ENCODE measurements at regions not wholly inside any gene's neighbourhood (a gene's known extent, or its start where the extent isn't known, plus 50 kb on each side); places are given as distances from the start of the nearest gene placed in this dataset.

DNA sequence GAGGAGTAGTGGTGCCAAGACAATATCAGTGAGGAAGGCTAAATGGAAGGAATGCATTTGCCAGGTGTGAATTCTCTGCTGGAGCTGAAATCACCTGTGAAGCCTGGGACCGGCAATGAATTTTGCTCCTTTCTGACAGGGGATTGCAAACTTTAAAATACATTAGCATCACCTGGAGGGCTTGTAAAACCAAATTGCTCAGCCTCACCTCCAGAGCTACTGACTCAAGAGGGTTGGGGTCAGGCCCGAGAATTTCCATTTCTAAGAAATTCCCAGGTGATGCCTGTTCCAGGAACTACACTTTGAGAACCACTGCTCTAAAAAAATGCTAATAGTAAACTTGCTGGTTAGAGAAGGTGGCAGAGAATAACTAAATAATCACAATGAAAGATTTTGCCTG lies 445.6 kb upstream of the RBMS3 start:
- no peak for DNase-seq

DNA sequence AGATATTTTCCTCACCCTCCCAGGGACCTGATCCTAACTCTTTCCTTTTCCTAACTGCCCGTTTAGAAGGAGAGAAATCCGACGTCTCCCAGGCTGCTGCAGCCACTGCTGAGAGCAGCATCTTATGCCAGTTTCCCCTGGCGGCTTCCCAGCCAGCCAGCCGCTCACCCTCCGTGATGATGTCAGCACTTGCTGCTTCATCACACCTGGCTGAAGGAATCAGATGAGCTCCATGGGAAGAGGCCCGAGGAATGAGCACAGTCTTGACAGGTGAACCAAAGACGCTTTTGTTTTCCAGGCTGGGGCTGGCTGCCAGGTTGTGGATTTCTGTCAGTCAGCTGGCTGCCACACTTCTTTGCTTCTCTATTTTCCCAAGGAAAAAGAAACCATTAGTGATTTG lies 445.1 kb upstream of the RBMS3 start:
- no peak for DNase-seq

DNA sequence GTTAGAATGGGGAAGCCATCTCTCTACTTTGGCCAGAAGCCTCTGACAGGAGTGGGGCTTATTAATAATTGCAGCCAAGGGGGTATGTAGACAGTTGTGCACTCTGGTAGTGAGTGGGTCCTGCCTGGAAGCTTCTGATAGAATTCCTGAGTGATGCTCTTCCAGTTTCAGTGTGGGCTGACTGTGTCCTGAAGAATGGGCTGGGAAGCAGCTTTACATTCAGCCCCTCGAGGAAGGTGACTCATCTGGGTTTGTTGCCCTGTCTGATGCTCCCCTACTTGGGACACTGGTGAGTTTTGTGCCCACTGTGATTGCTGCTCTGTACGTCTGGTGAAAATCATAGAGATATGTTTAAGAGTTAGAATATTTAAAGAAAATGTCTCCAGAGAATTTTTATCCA lies 444.7 kb upstream of the RBMS3 start:
- DNase-seq, result no peak

DNA sequence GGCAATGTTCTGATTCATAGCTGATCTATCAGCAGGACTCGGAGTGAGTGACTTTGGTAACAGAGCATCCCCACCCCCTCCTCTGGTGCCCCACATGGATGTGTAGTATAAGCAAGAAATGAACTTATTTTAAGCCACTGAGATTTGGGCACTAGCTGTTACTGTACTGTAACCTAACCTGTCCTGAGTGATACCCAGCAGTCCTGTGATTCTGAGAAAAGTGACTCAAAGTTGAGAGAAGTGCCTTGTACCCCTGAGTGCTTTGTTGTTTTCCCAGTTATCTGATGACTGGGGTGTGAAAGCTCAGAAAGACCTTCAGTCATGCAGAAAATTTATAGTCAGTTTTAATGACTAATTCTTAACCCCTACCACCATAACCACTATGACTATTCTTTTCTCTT lies 439.9 kb upstream of the RBMS3 start:
- no peak for DNase-seq

DNA sequence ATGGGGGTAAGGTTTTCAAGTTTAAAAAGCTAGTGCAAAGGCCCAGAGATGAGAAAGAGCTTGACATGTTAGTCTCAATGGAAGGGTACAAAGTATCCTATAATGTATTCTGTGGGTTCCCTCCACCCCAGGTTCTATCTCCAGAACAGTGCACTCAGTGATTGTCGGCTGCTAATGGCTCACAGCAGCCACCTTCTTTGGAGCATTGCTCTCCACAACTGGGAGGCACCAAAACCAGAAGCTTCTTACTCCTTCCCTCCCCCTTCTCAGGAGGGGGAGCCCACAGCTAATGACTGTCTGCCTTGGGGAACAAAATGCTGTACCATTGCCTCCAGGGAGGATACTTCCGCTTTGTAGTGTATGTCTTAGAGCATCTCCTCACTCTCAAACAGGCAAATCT lies 439.4 kb upstream of the RBMS3 start:
- DNase-seq, result no peak

DNA sequence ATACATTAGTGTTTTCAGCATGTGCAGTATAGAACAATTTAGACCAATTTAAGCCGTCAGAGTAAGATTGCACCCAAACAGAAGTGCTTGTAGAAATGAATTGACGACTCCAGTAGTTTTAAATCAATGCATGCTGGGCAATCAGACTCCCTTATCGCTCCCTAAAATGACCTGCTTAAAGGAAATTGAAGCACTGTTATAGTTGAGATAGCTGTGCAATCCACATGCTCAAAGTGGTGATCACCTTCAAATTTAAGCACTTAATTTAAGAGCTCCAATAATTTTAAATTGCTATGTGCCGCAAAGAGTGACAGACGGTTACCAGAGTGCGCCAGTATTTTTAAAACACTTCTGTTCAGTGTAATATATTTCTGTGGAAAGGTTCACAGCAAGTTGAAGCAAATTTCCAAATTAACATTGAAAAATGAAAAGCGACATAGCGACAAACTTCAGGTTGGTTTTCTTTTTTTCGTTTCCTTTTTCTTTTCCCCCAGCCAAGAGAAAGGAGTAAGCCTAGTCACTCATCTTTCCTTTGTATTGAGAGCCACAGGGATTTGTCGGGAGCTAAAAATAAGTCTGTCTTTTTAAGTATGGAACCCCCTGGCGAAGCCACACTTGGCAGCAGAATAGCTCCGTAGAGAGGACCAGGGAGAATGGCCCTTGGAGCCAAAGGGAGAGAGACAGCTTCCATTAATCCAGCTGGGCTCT lies 436.4 kb upstream of the RBMS3 start:
- no peak for DNase-seq

DNA sequence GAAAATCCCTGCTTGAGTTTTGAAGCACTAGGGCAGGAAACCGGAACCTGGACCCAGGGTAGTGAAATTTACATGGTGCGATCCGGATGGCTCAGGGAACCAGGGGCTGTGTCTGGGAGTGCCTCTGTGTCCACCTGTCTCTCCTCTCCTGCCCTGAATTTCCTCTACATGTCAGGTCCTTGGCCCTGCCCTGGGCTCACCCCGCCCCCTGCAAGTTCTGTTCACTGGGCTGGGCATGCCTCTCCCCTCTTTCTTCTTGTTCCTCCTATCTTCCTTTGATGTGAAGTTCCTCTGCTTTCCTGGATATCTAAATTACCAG lies 435.9 kb upstream of the RBMS3 start:
- no peak for DNase-seq

DNA sequence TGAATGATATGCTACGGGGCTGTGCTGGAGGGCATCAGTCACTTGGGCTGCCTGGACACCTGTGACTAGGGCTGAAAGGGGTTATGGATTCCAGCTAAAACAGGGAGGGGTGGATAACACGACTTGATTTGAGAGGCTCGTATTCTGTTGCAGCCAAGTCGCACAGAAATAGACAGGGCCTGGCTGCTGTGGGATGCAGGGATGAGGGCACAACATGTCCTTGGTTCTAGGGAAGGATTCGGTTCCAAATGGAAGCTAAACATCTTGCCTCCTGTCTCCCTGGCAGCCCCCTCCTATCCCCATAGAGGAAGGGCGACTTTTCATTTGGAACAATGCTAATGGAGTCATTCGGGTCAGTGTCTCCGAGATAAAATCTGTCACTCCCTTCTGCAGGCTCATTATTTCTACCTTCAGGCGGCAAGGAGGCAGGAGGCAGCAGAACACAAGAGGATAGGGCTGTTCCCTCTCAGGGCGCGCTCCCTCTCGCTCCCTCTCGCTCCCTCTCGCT lies 433.8 kb upstream of the RBMS3 start:
- no peak for DNase-seq

DNA sequence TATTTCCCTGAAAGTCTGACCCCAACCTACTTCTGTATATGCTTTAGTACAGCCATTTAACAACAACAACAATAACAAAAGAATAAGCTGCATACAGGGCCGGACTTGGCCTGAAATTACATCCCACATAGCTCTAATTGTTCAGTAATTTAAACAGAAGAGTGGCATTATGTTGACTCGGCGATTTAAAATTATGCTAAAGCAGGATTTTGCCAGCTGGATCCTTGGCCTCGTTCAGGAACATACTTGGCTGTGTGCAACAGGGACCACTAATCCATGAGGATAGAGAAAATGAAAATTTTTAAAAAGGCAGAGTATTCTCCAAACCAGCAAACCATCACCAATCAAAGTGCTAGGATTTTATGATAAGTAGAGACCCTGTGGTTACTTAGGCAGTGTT lies 433.1 kb upstream of the RBMS3 start:
- DNase-seq, result no peak

DNA sequence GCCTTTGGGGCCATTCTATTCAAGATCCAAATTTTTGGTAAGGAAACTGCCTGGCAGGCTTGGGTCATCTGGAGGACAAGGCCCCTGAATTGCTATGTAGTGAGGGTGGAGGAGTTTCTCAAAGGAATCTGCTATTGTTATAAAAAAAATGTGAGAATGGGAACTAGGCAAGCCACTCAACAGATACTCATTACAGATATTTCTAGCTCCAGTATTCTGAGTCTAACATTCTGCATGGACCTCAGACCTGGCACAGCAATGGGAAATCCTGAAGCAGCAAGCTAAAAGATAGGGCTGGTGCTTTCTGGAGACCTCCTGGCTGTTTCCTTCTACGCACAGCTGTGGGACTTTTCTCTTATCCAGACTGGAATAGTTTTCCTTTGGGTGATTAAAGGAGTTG lies 430.7 kb upstream of the RBMS3 start:
- DNase-seq, result no peak

DNA sequence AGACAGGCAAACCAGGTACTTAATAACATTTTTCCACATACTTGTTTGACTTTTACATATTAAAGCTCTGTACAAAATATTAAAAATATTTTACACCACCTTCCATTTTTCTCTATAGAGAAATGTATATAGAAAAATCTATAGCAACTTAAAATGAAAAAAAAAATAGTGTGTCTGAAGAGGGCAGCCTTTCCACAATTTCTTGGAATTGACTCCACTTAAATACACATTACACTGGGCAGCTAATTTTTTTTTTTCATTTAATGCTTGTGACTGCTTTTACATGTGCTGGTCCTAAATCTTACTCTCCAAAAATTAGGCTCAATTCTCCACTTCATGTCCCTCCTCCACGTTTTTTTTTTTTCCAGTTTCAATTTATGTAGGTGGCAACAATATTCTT lies 427.0 kb upstream of the RBMS3 start:
- DNase-seq, result no peak

DNA sequence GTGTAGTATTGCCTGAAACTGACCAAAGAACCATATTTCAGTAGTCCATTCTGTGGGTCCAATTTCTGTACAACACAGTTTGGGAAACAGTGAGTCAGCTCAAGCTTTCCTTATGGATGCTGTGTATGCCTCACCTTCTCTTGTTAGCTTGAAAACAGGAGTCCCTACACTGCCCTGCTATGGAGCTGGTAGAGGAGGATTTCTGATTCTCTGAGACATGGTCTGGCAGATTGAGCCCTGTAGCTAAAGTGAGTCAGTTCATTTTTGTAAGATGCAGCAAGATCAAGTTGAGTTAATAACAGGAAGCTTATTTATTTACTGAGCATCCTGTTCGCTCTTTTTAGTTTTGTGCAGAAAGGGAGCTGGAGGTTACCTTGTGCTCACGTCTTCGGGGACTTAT lies 424.1 kb upstream of the RBMS3 start:
- DNase-seq, result no peak

DNA sequence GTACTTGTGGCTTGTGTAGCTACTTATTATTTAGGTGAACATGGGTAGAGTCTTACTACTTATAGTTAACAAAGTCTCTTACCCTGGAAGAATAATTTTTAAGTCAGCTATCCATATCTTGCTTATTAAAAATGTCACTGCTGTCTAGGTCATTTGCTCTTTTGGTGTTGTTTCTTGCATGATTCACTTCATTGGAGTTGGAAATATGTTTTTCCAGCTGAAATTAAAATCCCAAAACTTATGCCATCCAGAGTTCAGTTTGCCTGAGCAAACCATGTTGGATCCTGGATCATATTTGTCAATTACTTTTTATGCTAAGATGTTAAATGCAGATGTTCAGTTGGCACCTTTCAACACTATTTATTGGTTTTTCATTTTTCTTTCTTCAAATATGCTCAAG lies 421.0 kb upstream of the RBMS3 start:
- DNase-seq, result no peak

DNA sequence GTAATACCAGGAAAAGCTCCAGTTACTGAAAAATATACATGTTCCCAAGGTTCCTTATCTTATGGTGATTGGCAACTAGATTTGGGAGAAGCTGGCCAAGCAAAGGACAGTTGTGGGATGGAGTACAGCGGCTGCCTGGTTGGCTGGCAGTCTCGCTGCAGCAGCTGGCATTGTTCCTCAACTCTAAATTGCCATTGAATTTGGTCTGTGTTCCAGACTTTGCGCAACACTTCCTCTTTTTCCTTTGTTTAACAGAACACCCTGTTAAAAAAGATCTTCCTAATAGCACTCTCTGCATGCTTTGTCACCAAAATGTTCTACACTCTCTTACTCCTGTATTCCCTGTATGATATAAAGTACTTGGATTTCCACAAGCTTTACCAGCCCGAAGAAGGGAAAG lies 420.6 kb upstream of the RBMS3 start:
- DNase-seq, result no peak

DNA sequence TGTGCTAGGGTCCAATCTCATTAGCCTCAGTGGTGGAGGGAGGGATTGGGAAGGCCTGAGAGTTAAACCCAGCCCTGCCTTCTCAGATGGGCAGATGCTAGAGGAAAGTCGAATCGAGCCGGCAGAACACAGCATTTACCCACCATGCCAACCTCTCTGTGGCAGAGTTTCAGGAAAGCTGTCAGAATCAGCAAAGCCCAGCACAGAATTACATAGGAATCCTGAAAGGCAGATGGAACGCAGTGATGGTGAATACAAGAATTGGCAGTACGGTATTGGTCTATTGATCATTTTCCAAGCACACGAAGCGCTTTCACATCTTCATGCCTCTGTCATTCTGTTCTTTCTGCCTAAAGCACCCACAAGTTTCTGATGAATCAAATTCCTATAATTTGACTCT lies 417.7 kb upstream of the RBMS3 start:
- no peak for DNase-seq

DNA sequence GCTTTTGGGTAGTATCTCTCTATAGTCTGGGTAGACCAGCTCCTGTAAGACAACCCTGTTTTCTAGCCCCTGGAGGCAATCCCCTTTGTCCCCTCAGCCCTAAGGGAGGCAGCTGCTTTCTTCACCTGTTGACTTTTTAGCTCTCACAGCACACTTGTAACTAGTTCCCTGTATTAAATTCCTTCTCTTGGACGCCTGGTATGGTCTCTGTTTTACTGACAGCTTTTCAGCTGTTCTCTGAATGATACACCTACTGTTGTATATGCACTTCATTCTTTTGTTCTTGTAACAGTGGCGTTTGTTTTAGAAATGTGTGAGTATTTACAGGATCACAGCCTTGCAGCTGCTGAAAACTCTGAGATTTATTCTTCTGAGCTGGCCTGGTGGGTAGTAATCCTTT lies 413.0 kb upstream of the RBMS3 start:
- no peak for DNase-seq

DNA sequence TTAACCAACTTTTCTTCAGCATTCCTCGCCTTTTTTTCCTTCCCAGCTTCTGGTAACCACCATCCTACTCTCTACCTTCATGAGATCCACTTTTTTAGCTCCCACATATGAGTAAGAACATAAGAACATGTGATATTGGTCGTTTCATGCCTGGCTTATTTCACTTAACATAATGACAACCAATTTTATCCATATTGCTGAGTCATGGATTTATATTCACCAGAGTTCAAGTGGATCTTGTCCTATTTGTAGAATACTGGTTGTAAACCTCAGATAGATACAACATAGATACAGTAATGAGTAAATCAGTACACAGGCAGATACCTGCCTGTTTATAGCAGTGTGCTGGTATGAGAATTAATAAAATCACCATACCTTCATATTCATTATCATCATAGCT lies 412.0 kb upstream of the RBMS3 start:
- no peak for DNase-seq

DNA sequence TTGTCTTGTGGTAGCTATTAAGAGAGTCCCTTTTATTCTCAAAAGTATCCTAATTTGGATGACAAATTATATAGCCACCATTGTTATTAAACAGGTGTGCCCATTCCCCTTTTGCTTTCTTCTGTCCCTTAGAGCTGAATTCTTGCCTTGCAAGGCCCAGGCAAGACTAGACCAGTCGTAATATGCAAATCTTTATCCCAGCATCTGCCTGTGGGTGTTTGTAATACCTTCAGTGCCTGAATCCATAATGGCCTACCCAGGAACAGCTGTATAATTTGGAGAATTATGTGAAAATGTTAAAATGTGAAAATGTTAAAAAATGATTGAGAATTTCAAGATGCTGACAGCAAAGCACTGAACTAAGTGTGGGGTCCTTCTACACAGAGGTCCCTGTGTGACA lies 403.0 kb upstream of the RBMS3 start:
- no peak for DNase-seq

DNA sequence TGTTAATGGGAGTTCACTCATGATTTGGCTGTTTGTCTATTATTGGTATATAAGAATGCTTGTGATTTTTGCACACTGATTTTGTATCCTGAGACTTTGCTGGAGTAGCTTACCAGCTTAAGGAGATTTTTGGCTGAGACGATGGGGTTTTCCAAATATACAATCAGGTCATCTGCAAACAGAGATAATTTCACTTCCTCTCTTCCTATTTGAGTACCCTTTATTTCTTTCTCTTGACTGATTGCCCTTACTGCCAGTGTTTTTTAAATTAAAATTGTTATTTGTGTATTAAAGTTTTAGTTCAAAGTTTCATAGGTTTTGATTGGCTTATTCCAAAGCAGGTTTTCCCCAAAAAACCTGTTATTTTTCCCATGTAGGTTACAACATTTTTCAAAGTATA lies 390.5 kb upstream of the RBMS3 start:
- DNase-seq, result no peak

DNA sequence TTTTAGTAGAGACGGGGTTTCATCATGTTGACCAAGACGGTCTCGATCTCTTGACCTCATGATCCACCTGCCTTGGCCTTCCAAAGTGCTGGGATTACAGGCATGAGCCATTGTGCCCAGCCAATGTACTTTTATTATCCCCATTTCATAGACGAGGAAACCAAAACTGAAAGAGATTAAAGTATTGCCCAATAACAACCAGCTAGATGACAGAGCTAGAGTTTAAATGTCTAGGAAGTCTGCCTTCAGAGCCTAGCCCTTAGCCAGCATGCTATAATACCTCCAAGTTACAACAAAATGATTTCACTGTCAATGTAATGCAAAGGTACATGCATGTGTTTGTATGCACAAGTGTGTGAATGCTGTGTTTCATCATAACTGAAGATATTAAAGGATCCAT lies 389.4 kb upstream of the RBMS3 start:
- no peak for DNase-seq

DNA sequence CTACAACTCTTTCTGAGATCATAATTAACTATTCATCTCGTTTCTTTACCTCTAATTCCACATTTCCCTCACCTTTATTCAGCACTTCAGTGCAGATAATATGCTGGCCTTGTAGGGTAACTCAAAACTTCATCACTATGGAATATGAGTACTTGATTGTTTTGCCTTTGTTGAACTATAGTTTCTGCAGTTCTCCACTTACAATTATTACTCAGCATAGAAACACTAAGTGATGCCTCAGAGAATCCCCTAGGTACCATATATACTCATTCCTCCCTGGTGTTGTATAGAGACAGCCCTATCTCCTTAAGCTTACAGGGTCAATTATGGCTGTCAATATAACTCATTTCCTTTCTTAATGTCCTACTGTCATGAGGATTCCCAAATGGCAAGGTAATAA lies 380.6 kb upstream of the RBMS3 start:
- DNase-seq, result no peak

DNA sequence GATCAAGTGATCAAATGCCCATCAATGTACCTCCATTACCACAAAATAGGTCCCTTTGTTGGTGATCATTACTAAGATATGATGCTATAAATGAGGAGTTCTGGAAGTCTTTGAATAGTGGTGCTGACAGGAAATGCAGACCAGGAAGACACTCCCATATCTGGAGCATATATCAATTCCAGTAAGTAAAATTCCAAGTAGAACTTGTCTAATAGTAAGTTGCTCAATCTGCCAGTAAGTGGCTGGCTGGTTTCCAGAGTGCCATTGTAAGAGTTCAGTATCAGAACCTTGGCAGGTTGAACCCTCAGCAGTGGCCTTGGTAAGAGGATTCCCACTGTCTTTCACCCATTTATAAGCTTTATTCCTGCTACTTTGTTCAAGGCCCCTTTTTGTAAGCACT lies 379.9 kb upstream of the RBMS3 start:
- DNase-seq, result no peak

DNA sequence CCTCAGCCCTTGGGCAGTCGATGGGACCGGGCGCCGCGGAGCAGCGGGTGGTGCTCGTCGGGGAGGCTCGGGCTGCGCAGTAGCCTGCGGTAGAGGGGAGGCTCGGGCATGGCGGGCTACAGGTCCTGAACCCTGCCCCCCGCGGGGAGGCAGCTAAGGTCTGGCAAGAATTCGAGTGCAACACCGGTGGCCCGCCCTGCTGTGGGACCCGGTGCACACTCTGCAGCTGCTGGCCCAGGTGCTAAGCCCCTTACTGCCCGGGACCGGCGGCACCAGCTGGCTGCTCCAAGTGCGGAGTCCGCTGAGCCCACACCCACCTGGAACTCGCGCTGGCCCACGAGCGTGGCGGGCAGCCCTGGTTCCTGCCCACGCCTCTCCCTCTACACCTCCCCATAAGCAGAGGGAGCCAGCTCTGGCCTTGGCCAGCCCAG lies 377.7 kb upstream of the RBMS3 start:
- DNase-seq, result no peak

DNA sequence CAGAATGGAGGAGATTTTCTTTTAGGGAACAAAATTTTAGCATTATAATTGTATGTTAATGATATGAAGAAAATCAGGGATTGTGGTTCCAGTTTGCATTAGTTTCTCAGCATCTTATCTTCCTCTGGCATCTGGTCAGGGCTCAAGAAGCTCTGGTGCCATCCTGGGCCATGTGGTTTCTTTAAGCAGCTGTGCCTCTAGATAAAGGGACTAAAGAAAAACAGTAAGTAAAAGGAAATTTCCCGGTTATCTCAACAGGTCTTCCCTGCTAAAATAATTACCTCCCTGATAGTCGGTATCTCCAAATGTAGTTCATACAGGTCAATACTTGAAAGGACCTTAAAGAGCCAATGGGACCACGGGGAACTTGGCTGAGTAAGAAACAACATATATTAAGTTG lies 375.1 kb upstream of the RBMS3 start:
- DNase-seq, result no peak

DNA sequence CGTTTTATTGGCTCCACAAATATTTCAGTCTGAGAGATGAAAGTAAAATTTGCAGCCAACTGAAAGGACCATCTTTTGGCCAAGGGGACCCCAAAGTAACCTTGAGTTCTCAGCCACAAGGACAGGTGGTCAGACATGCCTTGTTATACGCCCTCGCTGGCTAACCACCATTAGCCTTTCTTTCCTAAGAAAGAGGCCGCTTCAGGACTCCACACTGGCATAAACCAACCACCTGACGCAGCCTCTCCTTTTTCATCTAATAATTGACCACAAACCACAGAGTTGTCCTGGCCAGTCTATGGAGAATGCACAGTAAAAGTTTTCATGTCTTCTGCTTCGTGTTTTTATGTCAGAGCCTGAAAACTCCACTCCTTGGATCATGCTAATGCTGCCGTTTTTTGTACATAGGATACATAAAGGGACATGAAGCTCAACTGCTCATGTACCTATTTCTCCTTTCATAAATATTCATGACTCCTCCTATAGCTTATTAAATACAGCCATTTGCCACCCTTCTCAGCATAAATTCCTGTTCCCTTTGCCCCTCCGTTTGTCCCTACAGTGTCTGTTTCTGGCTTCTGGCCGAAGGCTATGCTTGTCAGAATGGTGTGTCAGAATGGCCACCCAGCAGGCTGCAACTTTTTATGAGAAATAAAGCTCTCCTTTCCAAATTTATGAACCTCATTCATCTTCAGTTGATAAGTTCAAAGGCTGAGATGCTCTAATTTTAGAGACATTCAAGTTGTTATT lies 374.1 kb upstream of the RBMS3 start:
- DNase-seq, result no peak

Data from NCI-H187 treated with DMSO at 0.1 percent for 48 hours (cell line).